NCI-H2107 (cell line): ENCODE measurements at regions not wholly inside any gene's neighbourhood (a gene's known extent, or its start where the extent isn't known, plus 50 kb on each side); places are given as distances from the start of the nearest gene placed in this dataset.
"Not testable (repeated sequence)": the region's sequence is repeated elsewhere in the genome, so short reads cannot be mapped to it uniquely, and the experiment has no call there.

Experiments used
- DNase-seq: peaks from one replicate; lab custom pipeline; 2025; lab: John Stamatoyannopoulos, UW

- DNase-seq, result no peak
Observed at GRCh38 chr10:78416031-78417011, 382.7 kb downstream of the RPS24 start.

- DNase-seq, result no peak
Observed at GRCh38 chr10:78417425-78418370, 384.0 kb downstream of the RPS24 start.

- DNase-seq, result no peak
Observed at GRCh38 chr10:78419481-78420265, 386.0 kb downstream of the RPS24 start.

GRCh38 chr10:78420946-78421735 is 387.5 kb downstream of the RPS24 start:
- no peak for DNase-seq

- not testable (repeated sequence) for DNase-seq
Observed at GRCh38 chr10:78424050-78424449, 390.4 kb downstream of the RPS24 start.

GRCh38 chr10:78424723-78425122 is 391.1 kb downstream of the RPS24 start:
- no peak for DNase-seq

GRCh38 chr10:78426181-78426580 is 392.5 kb downstream of the RPS24 start:
- no peak for DNase-seq

- DNase-seq, result no peak
Observed at GRCh38 chr10:78427497-78428031, 393.9 kb downstream of the RPS24 start.

GRCh38 chr10:78428579-78428978 is 394.9 kb downstream of the RPS24 start:
- no peak for DNase-seq

- DNase-seq, result no peak
Observed at GRCh38 chr10:78429984-78430383, 396.3 kb downstream of the RPS24 start.

GRCh38 chr10:78432583-78432982 is 398.9 kb downstream of the RPS24 start:
- DNase-seq, result no peak

- DNase-seq, result no peak
Observed at GRCh38 chr10:78433076-78433595, 399.5 kb downstream of the RPS24 start.

GRCh38 chr10:78433766-78434535 is 400.3 kb downstream of the RPS24 start:
- no peak for DNase-seq

- DNase-seq, result no peak
Observed at GRCh38 chr10:78434886-78435285, 401.2 kb downstream of the RPS24 start.

GRCh38 chr10:78435484-78436221 is 402.0 kb downstream of the RPS24 start:
- DNase-seq, result no peak

- no peak for DNase-seq
Observed at GRCh38 chr10:78436222-78436573, 402.5 kb downstream of the RPS24 start.

- no peak for DNase-seq
Observed at GRCh38 chr10:78436706-78437406, 403.2 kb downstream of the RPS24 start.

- no peak for DNase-seq
Observed at GRCh38 chr10:78437407-78437768, 403.7 kb downstream of the RPS24 start.
